SK-N-SH (cell line): ENCODE measurements at regions not wholly inside any gene's neighbourhood (a gene's known extent, or its start where the extent isn't known, plus 50 kb on each side); places are given as distances from the start of the nearest gene placed in this dataset.
"Not testable (repeated sequence)": the region's sequence is repeated elsewhere in the genome, so short reads cannot be mapped to it uniquely, and the experiment has no call there.

Source experiments
- EP300 ChIP-seq, 2 experiments: IDR thresholded peaks; 2 replicates each; pipeline versions ENCODE4 v1.4.0 to v1.6.1; 2012; ENCODE audit warnings: borderline replicate concordance in 1 of 2, low read depth in 1 of 2, low read length in 1 of 2
- EZH2phosphoT487 ChIP-seq: fragments of 200-600 bp; sonication (generic); IDR thresholded peaks from 2 replicates; pipeline ENCODE4 v1.6.1; 2017; ENCODE audit warnings: low read depth, mixed run types, mild to moderate bottlenecking, antibody characterized with exemption, moderate library complexity, borderline replicate concordance
- FOXJ3 ChIP-seq: sonication (generic); formaldehyde crosslinking; IDR thresholded peaks from 2 replicates; pipeline ENCODE4 v1.5.1; 2020; ENCODE audit warnings: mild to moderate bottlenecking, missing genetic modification reagents
- FOXM1 ChIP-seq: IDR thresholded peaks from 2 replicates; pipeline ENCODE4 v1.4.0; 2012; ENCODE audit warnings: low read depth, mild to moderate bottlenecking
- GABPA ChIP-seq: IDR thresholded peaks from 2 replicates; pipeline ENCODE4 v1.4.0; 2012; ENCODE audit warnings: low read depth, mild to moderate bottlenecking
- MAX ChIP-seq: IDR thresholded peaks from 2 replicates; pipeline ENCODE4 v1.4.0; 2012; ENCODE audit warnings: low read depth
- POLR2AphosphoS5 ChIP-seq: IDR thresholded peaks from 2 replicates; pipeline ENCODE4 v1.6.1; 2012; ENCODE audit warnings: low read depth, low read length
- RAD21 ChIP-seq: IDR thresholded peaks from 2 replicates; pipeline ENCODE4 v1.6.1; 2012; ENCODE audit warnings: mild to moderate bottlenecking, low read length
- RCOR1 ChIP-seq: fragments of 150-350 bp; IDR thresholded peaks from 2 replicates; pipeline ENCODE4 v1.6.1; 2017; ENCODE audit warnings: antibody characterized with exemption, low read length
- REST ChIP-seq: IDR thresholded peaks from 2 replicates; pipeline ENCODE4 v1.6.1; 2012; ENCODE audit warnings: mild to moderate bottlenecking, low read depth, low read length, moderate library complexity
- SMC3 ChIP-seq: IDR thresholded peaks from 2 replicates; pipeline ENCODE4 v1.6.1; 2012; ENCODE audit warnings: low read depth, low read length, improper control_type of control experiment
- USF1 ChIP-seq: IDR thresholded peaks from 2 replicates; pipeline ENCODE4 v1.4.0; 2012; ENCODE audit warnings: low read depth, borderline replicate concordance
- USF2 ChIP-seq: fragments of 150-350 bp; IDR thresholded peaks from 2 replicates; pipeline ENCODE4 v1.6.1; 2017; ENCODE audit warnings: antibody characterized with exemption, low read length, low read depth, borderline replicate concordance
- TF ChIP-seq, protein P1 (sequence below): fragments of 200-600 bp; sonication (generic); IDR thresholded peaks from 2 replicates; pipeline ENCODE4 v1.6.1; 2017; ENCODE audit warnings: antibody characterized with exemption, mild to moderate bottlenecking, moderate library complexity

DNA sequence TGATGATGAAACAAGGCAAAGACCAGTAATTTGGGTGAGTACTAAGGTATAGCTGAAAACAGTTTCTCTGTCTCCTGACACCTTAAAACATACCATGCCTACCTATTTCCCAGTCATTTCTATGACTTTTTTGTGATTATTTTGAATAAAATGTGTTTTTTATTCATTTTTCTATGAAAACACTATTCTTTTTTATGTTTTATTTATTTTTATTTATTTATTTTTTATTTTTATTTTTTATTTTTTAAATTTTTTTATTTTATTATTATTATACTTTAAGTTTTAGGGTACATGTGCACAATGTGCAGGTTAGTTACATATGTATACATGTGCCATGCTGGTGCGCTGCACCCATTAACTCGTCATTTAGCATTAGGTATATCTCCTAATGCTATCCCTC is 576.8 kb upstream of the TLE4 start:
- TF ChIP-seq FOXJ3 (CRISPR knock-in tag); GABPA; MAX; POLR2AphosphoS5; EP300 (IDR thresholded peaks at IDR 0.05; ENCODE audit: borderline replicate concordance in 1 of 2, low read depth in 1 of 2, low read length in 1 of 2); EZH2phosphoT487; REST; RCOR1; FOXM1; USF2; USF1; SMC3; RAD21: not testable (repeated sequence)
- TF ChIP-seq, protein P1, sequence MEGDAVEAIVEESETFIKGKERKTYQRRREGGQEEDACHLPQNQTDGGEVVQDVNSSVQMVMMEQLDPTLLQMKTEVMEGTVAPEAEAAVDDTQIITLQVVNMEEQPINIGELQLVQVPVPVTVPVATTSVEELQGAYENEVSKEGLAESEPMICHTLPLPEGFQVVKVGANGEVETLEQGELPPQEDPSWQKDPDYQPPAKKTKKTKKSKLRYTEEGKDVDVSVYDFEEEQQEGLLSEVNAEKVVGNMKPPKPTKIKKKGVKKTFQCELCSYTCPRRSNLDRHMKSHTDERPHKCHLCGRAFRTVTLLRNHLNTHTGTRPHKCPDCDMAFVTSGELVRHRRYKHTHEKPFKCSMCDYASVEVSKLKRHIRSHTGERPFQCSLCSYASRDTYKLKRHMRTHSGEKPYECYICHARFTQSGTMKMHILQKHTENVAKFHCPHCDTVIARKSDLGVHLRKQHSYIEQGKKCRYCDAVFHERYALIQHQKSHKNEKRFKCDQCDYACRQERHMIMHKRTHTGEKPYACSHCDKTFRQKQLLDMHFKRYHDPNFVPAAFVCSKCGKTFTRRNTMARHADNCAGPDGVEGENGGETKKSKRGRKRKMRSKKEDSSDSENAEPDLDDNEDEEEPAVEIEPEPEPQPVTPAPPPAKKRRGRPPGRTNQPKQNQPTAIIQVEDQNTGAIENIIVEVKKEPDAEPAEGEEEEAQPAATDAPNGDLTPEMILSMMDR, result not testable (repeated sequence)
